Naive thymus-derived CD8-positive, alpha-beta T cell (primary cell): ENCODE measurements at regions not wholly inside any gene's neighbourhood (a gene's known extent, or its start where the extent isn't known, plus 50 kb on each side); places are given as distances from the start of the nearest gene placed in this dataset.
"Not testable (repeated sequence)": the region's sequence is repeated elsewhere in the genome, so short reads cannot be mapped to it uniquely, and the experiment has no call there.

Source experiments
- ATAC-seq, 2 donors: fragments of 150-1000 bp; cut with Tn5 transposase in 1 of 2; sonication (Bioruptor Pico), chemical (Tn5 transposase) in 1 of 2; 1 replicate in 1 of 2; 2 replicates in 1 of 2; pipeline ENCODE4 v1.10.0; 2021; ENCODE audit warnings: mild to moderate bottlenecking in 2 of 2, moderate library complexity in 2 of 2
- POLR2A ChIA-PET: fragments of 350-600 bp; sonication (Branson Sonifier 250); formaldehyde crosslinking; loops from one replicate; lab custom pipeline; 2021; ENCODE audit warnings: antibody characterized with exemption; lab: Charles Lee
- DNase-seq, 10 donors: peaks; one replicate each; pipeline versions ENCODE4 v3.0.0 to v3.0.0-alpha.2; 2020 to 2022
- H3K27ac Mint-ChIP-seq, 10 donors: one replicate each; pipeline ENCODE4 v1.8.0; 2020 to 2022; ENCODE audit warnings: mild to moderate bottlenecking in 10 of 10, mixed read lengths in 10 of 10, moderate library complexity in 4 of 10, inconsistent platforms in 1 of 10
- H3K27me3 Mint-ChIP-seq, 5 donors: one replicate each; pipeline ENCODE4 v1.8.0; 2021 to 2022; ENCODE audit warnings: mixed read lengths in 5 of 5
- H3K36me3 Mint-ChIP-seq, 3 donors: one replicate each; pipeline ENCODE4 v1.8.0; 2020 to 2022; ENCODE audit warnings: mixed read lengths in 3 of 3, mild to moderate bottlenecking in 2 of 3, inconsistent platforms in 1 of 3
- H3K4me1 Mint-ChIP-seq, 4 donors: one replicate each; pipeline ENCODE4 v1.8.0; 2021 to 2022; ENCODE audit warnings: mixed read lengths in 4 of 4
- H3K4me3 Mint-ChIP-seq, 10 donors: one replicate each; pipeline ENCODE4 v1.8.0; 2020 to 2022; ENCODE audit warnings: mild to moderate bottlenecking in 10 of 10, mixed read lengths in 10 of 10, moderate library complexity in 6 of 10, inconsistent platforms in 1 of 10
- H3K9me3 Mint-ChIP-seq, 9 donors: one replicate each; pipeline ENCODE4 v1.8.0; 2020 to 2022; ENCODE audit warnings: mixed read lengths in 9 of 9, mild to moderate bottlenecking in 3 of 9, inconsistent platforms in 1 of 9, moderate library complexity in 1 of 9

DNA sequence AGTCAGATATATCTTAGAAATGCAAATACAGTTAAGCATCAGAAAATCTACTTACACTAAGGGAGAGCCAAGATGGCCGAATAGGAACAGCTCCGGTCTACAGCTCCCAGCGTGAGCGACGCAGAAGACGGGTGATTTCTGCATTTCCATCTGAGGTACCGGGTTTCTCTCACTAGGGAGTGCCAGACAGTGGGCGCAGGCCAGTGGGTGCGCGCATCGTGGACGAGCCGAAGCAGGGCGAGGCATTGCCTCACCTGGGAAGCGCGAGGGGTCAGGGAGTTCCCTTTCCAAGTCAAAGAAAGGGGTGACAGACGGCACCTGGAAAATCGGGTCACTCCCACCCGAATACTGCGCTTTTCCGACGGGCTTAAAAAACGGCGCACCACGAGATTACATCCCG, 524.8 kb upstream of the ADAMTS16 start:
- DNase-seq, H3K4me3 Mint-ChIP-seq, ATAC-seq, H3K36me3 Mint-ChIP-seq, POLR2A ChIA-PET, H3K27ac Mint-ChIP-seq, H3K27me3 Mint-ChIP-seq, H3K4me1 Mint-ChIP-seq: not testable (repeated sequence)
- peaks cover 0 to 15% (median 8%) of the 10 kb centered on the region in 9 donors for H3K9me3 Mint-ChIP-seq

DNA sequence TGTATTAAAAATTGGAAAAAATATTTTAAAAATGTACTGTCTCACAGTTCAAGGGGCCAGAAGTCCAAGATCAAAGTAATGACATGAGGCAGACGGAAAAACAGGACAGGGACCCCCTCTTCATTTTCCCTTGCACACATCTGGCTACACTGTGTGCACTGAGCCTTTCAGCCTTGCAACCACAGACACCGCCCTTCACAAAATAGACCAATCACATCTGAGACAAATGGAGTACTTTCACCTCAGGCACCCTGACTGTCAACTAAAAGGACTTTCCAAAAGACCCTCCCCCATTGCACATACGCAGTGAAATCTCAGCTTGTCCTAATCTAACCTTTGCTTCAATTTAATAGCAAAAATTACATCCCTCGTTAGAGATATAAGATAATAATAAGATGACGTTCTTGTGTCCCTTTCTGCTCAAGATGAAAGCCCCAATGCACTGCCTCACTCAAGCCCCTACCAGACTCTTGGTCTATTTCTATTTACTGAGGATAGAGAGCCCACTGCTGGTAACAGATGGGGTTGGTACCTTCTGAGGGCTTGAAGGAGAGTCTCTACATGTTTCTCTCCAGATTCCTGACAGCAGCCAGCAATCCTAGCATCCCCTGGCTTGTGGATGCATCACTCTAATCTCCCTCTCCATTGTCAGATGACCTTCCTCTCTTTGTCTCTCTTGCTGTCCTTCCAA, 514.8 kb upstream of the ADAMTS16 start:
- DNase-seq (no peak), ATAC-seq (no peak)
- Mint-ChIP-seq H3K4me1 (no peaks in the 10 kb centered on the region), H3K27ac (no peak overlapping the region), H3K4me3 (no peak overlapping the region), H3K9me3 (peaks cover 6 to 38% (median 22%) of the 10 kb centered on the region in 9 donors), H3K27me3 (no peaks in the 10 kb centered on the region), H3K36me3 (no peaks in the 10 kb centered on the region)
- POLR2A ChIA-PET: no interaction called here

DNA sequence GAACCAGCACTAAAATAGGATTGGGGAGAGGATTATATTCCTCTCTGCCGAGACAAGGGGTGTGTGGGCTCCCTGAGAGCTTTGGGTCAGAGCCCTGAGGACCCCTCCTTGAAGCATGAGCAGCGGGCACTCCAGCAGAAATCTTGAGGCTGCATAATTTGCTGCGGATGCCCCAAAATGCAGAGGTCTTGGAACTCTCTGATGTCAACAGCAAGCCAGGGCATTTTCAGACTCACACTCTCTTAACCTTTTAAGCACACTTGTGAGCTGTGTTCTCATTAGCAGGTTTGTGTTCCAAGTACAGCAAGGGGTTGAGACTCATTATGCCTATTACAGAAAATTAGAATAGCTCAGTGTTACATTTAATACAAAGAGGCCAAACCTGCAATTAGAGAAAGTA, 513.0 kb upstream of the ADAMTS16 start:
- Mint-ChIP-seq H3K4me1 (no peaks in the 10 kb centered on the region), H3K4me3 (no peak overlapping the region), H3K27ac (no peak overlapping the region), H3K27me3 (no peaks in the 10 kb centered on the region), H3K36me3 (no peaks in the 10 kb centered on the region), H3K9me3 (peaks cover 6 to 38% (median 22%) of the 10 kb centered on the region in 9 donors)
- ATAC-seq (no peak), DNase-seq (no peak)
- POLR2A ChIA-PET: no interaction called here

DNA sequence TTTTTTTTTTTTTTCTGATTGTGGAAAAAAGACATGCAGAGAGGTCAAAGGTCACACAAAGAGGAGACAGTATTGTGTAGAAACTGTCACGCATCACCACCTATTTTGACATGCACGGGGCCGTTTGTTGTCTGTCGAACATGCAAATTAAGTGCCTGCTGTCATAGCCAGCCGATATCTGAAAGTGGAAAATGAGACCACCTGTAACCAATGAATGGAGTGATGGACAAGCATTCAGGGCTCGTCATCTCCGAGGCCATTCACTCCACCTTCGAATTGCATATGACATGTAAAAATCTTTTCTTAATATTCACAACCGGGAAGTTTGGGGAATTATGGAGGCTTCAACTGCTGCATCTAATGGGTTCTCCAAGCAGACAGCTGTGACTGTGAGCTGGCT, 512.2 kb upstream of the ADAMTS16 start:
- no peak overlapping the region for H3K27ac Mint-ChIP-seq
- H3K4me3 Mint-ChIP-seq: no peak overlapping the region
- no peaks in the 10 kb centered on the region for H3K4me1 Mint-ChIP-seq
- POLR2A ChIA-PET: no interaction called here
- no peaks in the 10 kb centered on the region for H3K27me3 Mint-ChIP-seq
- ATAC-seq (no peak), DNase-seq (no peak)
- H3K36me3 Mint-ChIP-seq: no peaks in the 10 kb centered on the region
- peaks cover 3 to 35% (median 22%) of the 10 kb centered on the region in 9 donors for H3K9me3 Mint-ChIP-seq

DNA sequence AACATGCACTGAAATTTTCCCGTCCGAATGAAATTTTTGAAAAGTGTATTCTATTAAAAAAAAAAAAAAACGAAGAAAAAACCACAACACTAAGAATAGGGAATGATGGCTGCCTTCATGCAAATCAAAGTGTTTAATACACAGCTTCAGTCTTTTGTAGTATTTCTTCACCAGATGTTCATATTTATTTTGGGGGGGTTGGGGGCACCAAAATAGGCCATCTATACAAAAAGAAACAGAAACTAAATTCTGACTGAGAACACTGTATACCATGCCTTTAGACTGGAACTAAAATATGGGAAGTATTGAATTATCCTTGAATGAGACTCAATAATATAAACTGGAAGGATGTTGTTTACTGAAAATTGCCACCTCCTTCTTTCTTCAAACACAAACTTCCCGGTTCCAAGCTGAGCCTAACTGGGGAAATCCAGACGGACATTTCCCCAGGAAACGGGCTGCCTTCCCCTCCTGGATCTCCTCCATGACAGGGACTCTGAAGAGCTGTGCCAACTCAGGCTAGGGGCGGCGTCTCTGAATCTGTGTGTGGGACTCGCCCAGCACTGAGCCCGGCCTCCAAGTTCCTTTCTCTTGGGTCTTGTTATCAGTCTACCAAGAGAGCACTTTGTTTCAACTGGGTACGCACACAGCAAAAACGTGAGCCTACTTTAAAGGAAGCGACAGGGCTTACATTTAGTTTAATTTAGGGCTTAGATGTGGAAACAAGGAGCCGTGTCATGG, 511.3 kb upstream of the ADAMTS16 start:
- Mint-ChIP-seq H3K36me3 (no peaks in the 10 kb centered on the region), H3K4me1 (no peaks in the 10 kb centered on the region), H3K27ac (no peak overlapping the region), H3K27me3 (no peaks in the 10 kb centered on the region), H3K9me3 (peaks cover 2 to 26% (median 13%) of the 10 kb centered on the region in 9 donors), H3K4me3 (no peak overlapping the region)
- ATAC-seq: no peak
- POLR2A ChIA-PET: no interaction called here
- DNase-seq: no peak

DNA sequence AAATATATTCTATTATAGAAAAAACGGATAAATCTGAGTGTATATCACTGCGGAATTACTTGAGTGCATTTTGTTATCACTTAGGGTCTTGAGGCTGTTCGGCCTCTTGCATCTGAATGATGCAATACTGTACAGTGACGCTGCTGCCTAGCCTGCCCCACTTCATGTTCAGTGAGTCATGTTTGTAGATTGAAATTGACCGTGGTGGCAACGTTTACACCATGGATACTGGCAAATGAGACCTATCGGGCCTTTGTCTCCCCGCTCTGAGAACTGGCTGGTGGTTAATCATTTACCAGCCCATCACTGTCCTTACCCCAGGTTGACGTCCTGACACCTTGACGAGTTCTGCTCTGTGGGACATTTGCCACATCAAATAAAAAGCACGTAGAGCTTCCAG, 510.1 kb upstream of the ADAMTS16 start:
- DNase-seq (no peak), ATAC-seq (no peak)
- peaks cover 0 to 22% (median 11%) of the 10 kb centered on the region in 9 donors for H3K9me3 Mint-ChIP-seq
- H3K4me3 Mint-ChIP-seq: no peak overlapping the region
- H3K27ac Mint-ChIP-seq: no peak overlapping the region
- H3K27me3 Mint-ChIP-seq: no peaks in the 10 kb centered on the region
- no peaks in the 10 kb centered on the region for H3K4me1 Mint-ChIP-seq
- POLR2A ChIA-PET: no interaction called here
- H3K36me3 Mint-ChIP-seq: no peaks in the 10 kb centered on the region

DNA sequence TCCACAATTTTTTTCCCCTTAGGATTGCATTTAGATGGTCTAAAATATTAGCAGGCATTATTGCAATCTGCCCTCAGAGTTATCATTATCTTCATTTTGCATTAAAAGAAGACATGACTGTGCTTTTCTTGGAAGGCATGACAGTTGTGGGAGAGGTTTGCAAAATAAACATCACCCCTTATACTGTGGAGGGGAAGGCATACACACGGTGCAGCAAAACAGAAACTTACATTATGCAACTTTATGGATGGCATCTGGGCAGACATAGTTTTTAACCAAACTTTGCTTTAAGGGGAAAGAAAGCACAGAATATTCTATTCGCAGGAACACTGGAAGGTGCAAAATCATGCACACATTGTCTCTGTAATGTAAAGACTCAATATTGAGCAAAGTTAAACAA, 505.8 kb upstream of the ADAMTS16 start:
- H3K4me1 Mint-ChIP-seq: no peaks in the 10 kb centered on the region
- H3K27ac Mint-ChIP-seq: no peak overlapping the region
- no peak overlapping the region for H3K4me3 Mint-ChIP-seq
- peaks cover 0 to 7% (median 2%) of the 10 kb centered on the region in 9 donors for H3K9me3 Mint-ChIP-seq
- no peaks in the 10 kb centered on the region for H3K36me3 Mint-ChIP-seq
- no peak for ATAC-seq
- no peaks in the 10 kb centered on the region for H3K27me3 Mint-ChIP-seq
- POLR2A ChIA-PET: no interaction called here
- DNase-seq: no peak

DNA sequence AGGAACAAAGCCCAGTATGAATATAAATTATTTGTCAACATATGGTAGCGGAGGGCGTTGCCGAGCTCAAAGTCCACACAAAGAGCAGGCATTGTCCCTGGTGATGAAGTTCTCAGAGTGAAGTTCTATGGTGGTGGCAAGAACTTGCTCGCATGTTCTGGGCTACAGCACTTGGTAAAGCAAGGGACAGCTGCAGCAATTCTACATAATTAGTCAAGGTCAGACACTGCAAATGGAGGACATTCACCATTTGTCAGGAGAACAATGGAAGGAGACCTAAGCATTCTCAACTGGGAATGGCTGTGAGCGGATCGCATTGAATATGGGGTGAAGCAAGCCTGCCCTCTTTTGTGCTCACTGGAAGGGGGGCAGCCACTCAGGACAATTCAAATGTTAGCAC, 503.8 kb upstream of the ADAMTS16 start:
- Mint-ChIP-seq H3K27me3 (no peaks in the 10 kb centered on the region), H3K27ac (no peak overlapping the region), H3K36me3 (no peaks in the 10 kb centered on the region), H3K4me1 (no peaks in the 10 kb centered on the region), H3K4me3 (no peak overlapping the region), H3K9me3 (peaks cover 0 to 4% (median 0%) of the 10 kb centered on the region in 9 donors)
- DNase-seq (no peak), ATAC-seq (no peak)
- POLR2A ChIA-PET: no interaction called here

DNA sequence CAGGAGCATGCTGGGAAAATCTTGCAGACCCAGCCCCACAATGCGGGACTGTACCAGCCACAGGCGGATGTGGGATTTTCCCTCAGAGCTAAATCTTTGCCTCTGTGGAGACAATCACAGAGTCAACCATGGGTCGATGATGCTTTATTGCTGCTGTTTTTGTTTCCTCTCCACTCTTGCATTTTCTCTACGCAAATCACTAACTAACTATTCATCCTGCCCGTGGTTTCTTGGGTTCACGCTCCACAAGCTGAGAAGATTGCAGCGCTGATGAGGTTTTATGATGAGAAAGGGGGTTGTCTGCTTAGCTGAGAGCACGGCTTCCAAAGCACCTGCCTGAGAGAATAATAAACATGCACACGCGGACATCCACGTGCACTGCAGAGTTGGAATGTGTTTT, 500.2 kb upstream of the ADAMTS16 start:
- no peak for ATAC-seq
- no peak overlapping the region for H3K4me3 Mint-ChIP-seq

DNA sequence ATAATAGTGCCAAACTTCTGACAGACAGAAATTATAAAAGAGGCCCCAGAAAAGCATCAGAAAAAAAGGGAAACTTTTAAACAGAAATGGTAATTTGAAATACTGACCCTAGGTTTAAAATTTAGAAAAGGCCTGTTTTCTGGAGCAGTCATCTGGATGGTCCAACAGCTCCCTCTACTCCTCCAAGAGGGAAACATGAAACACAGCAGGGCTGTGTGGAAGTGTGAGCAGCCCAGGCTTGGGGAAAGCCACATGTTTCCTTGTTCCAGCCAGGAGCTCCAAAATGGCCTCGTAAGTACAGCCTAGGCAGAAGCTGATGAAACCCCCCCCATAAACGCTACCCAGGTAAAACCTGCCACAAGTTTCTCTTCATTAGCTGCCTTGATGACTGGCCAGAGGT, 499.3 kb upstream of the ADAMTS16 start:
- Mint-ChIP-seq H3K4me3 (no peak overlapping the region), H3K27me3 (no peaks in the 10 kb centered on the region), H3K4me1 (no peaks in the 10 kb centered on the region), H3K9me3 (peaks cover 0 to 17% (median 9%) of the 10 kb centered on the region in 9 donors), H3K36me3 (no peaks in the 10 kb centered on the region), H3K27ac (no peak overlapping the region)
- ATAC-seq (no peak), DNase-seq (no peak)
- POLR2A ChIA-PET: no interaction called here

More for the DNA sequence above, 500.2 kb upstream of the ADAMTS16 start:
- Mint-ChIP-seq H3K27ac (peak overlapping the region in 1 of 10 donors; percentile 40), H3K27me3 (no peaks in the 10 kb centered on the region), H3K9me3 (peaks cover 0 to 8% (median 3%) of the 10 kb centered on the region in 9 donors), H3K4me1 (no peaks in the 10 kb centered on the region), H3K36me3 (no peaks in the 10 kb centered on the region)
- DNase-seq: no peak
- POLR2A ChIA-PET: no interaction called here

DNA sequence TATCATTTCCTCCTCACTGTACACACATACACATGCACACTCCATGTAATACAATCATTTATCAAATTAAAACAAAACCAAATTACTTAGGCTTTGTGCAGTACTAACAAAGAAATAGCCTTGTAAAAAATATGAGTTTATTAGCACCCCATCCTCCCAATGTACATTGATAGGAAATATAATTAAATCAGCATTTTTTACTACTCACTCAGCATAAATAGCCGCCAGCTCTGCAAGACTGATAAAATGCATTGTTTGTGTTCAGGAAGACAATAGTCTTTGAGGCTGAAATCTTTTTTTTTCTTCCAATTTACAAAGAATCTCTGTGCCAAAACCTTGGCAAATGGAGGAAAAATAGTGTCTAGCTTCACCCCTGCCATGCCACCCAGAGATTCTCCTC, 497.6 kb upstream of the ADAMTS16 start:
- H3K27ac Mint-ChIP-seq: no peak overlapping the region
- no peaks in the 10 kb centered on the region for H3K4me1 Mint-ChIP-seq
- POLR2A ChIA-PET: no interaction called here
- no peaks in the 10 kb centered on the region for H3K27me3 Mint-ChIP-seq
- no peaks in the 10 kb centered on the region for H3K36me3 Mint-ChIP-seq
- peaks cover 0 to 20% (median 10%) of the 10 kb centered on the region in 9 donors for H3K9me3 Mint-ChIP-seq
- DNase-seq (no peak), ATAC-seq (no peak)
- no peak overlapping the region for H3K4me3 Mint-ChIP-seq

DNA sequence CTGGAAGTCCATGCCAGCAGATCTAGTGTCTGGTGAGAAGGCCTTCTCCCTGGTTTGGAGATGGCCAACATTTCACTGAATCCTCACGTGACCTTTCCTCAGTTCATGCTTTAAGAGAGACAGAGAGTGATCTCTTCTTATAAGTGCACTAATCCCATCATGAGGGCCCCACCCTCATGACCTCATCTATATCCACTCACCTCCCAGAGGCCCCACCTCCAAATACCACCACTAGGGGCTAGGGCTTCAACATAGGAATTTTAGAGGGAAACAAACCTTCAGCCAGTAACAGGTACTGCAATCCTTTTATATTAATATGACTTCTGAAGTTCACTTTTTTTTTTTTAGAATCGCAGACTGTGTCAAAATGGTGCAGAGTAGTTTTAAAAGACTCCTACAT, 496.9 kb upstream of the ADAMTS16 start:
- DNase-seq (no peak), ATAC-seq (no peak)
- Mint-ChIP-seq H3K27ac (no peak overlapping the region), H3K4me3 (no peak overlapping the region), H3K9me3 (peaks cover 0 to 20% (median 10%) of the 10 kb centered on the region in 9 donors), H3K4me1 (no peaks in the 10 kb centered on the region), H3K27me3 (no peaks in the 10 kb centered on the region), H3K36me3 (no peaks in the 10 kb centered on the region)
- POLR2A ChIA-PET: no interaction called here

DNA sequence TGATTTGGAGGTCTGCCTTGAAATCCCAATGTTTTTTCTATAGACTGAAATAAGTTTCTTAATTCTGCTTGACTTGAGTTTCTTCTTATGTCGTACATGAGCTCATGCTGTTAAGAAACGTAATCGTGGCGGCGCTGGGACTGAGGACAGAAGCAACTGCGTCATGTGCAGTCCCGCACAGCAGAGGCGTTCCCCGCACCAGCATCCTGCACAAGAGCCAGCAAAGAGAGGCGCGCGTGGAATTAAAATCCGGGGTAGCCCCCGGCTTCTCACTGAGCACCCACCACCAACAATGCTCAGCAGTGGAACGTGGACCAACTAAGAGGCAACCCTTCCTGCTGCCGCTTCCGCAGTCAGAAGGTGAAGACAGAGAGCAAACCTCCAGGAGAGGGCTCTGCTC, 496.2 kb upstream of the ADAMTS16 start:
- no peaks in the 10 kb centered on the region for H3K4me1 Mint-ChIP-seq
- peaks cover 0 to 20% (median 10%) of the 10 kb centered on the region in 9 donors for H3K9me3 Mint-ChIP-seq
- H3K27ac Mint-ChIP-seq: no peak overlapping the region
- no peaks in the 10 kb centered on the region for H3K27me3 Mint-ChIP-seq
- ATAC-seq (no peak), DNase-seq (no peak)
- POLR2A ChIA-PET: no interaction called here
- H3K36me3 Mint-ChIP-seq: no peaks in the 10 kb centered on the region
- H3K4me3 Mint-ChIP-seq: peak overlapping the region in 1 of 10 donors; percentile 20
